IPS-15b (cell line): ENCODE measurements at regions not wholly inside any gene's neighbourhood (a gene's known extent, or its start where the extent isn't known, plus 50 kb on each side); places are given as distances from the start of the nearest gene placed in this dataset.

ENCODE experiments used
- H3K27me3 ChIP-seq: one replicate; pipeline ENCODE4 v1.6.1; 2013; ENCODE audit warnings: low read length; ENCODE audit not compliant: control insufficient read depth, insufficient read depth
- H3K36me3 ChIP-seq: one replicate; pipeline ENCODE4 v1.6.1; 2013; ENCODE audit warnings: low read length; ENCODE audit not compliant: control insufficient read depth, insufficient read depth
- H3K4me1 ChIP-seq: one replicate; pipeline ENCODE4 v1.6.1; 2013; ENCODE audit warnings: mild to moderate bottlenecking, low read length; ENCODE audit not compliant: control insufficient read depth, insufficient read depth
- H3K4me3 ChIP-seq: one replicate; pipeline ENCODE4 v1.5.1; 2013; ENCODE audit warnings: low read depth, low read length
- H3K9ac ChIP-seq: one replicate; pipeline ENCODE4 v1.6.1; 2013; ENCODE audit warnings: low read depth, mild to moderate bottlenecking, low read length
- H3K9me3 ChIP-seq: one replicate; pipeline ENCODE4 v1.6.1; 2013; ENCODE audit warnings: mild to moderate bottlenecking, low read length; ENCODE audit not compliant: control insufficient read depth, insufficient read depth

GRCh38 chr3:117666812-117667211 lies 957.2 kb downstream of the TUSC7 start:
- Histone ChIP-seq H3K4me3 (no peak overlapping the region), H3K36me3 (no peaks in the 10 kb centered on the region), H3K9me3 (no peaks in the 10 kb centered on the region), H3K27me3 (no peaks in the 10 kb centered on the region), H3K9ac (no peak overlapping the region), H3K4me1 (peaks cover 2% of the 10 kb centered on the region)

- Histone ChIP-seq H3K4me1 (peaks cover 2% of the 10 kb centered on the region), H3K9ac (no peak overlapping the region), H3K4me3 (no peak overlapping the region), H3K36me3 (no peaks in the 10 kb centered on the region), H3K27me3 (no peaks in the 10 kb centered on the region), H3K9me3 (no peaks in the 10 kb centered on the region)
These were observed 960.2 kb downstream of the TUSC7 start for GRCh38 chr3:117669774-117670173.

DNA sequence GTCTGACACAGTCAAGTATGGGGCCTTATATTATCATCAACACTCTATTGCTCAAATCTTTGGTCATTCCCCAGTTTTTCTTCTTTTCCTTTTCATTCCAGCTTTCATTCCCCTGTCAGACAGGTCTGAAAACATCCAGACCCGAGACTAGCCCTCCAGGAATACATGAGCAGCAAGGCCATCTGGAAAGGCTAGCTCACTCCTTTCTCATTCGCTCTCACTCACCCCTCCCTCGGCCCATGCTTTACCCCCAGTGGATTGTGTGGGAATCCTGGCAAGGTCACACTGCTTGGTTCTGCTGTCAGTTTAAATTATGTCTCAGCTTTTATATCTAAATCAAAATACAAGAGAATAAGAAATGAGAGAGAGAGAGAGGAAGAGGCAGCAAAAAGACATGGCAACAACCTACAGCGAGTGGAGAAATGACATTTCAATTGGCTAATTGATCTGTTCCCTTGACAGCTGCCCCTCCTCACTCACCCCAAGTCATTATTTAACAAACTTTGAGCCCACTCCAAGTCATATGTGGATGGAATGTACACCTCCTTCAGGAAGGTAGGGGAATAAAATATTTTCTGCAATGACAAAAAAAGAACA lies 962.2 kb downstream of the TUSC7 start:
- Histone ChIP-seq H3K27me3 (no peaks in the 10 kb centered on the region), H3K4me1 (no peaks in the 10 kb centered on the region), H3K4me3 (no peak overlapping the region), H3K36me3 (no peaks in the 10 kb centered on the region), H3K9ac (no peak overlapping the region), H3K9me3 (no peaks in the 10 kb centered on the region)

DNA sequence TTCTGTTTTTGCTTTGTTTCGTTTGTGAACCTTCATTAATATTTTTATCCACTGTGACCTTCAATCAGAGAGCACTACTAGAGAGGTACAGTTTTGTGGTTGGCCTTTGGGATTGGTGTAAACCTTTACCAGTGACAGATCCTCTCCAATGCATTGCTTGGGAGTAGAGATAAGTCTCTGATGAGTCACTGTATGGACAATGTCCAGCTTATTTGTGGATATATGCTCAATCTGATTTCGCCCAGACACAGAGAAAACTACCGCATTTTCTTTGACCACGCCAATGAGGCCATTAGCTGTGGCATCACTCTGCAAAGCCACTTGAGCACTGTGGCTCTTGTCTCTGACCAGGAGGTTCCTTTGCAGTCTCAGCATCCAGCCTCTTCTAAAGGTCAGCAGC lies 964.7 kb downstream of the TUSC7 start:
- no peak overlapping the region for H3K4me3 ChIP-seq
- H3K36me3 ChIP-seq, result no peaks in the 10 kb centered on the region
- no peaks in the 10 kb centered on the region for H3K4me1 ChIP-seq
- no peak overlapping the region for H3K9ac ChIP-seq
- no peaks in the 10 kb centered on the region for H3K27me3 ChIP-seq
- no peaks in the 10 kb centered on the region for H3K9me3 ChIP-seq

DNA sequence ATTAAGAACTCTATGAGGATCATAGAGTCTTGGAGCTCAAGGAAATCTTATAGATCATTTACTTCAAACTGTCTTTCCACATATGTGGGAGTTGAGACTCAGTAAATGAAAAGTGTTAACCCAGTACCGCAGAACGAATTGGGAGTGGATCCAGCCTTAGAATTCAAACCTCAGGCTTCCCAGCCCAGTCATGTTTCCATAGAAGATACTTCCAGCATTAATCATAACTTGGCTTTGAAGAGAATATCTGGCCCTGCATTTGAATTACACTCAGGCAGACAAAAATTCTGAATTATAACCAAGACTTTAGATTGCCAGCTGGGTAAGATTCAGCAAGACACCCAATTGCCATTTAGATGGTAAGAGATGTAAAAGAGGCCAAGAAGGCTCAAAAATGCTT lies 972.0 kb downstream of the TUSC7 start:
- H3K36me3 ChIP-seq, result no peaks in the 10 kb centered on the region
- H3K9me3 ChIP-seq, result no peaks in the 10 kb centered on the region
- H3K9ac ChIP-seq, result no peak overlapping the region
- H3K4me1 ChIP-seq, result no peaks in the 10 kb centered on the region
- H3K4me3 ChIP-seq, result no peak overlapping the region
- no peaks in the 10 kb centered on the region for H3K27me3 ChIP-seq

DNA sequence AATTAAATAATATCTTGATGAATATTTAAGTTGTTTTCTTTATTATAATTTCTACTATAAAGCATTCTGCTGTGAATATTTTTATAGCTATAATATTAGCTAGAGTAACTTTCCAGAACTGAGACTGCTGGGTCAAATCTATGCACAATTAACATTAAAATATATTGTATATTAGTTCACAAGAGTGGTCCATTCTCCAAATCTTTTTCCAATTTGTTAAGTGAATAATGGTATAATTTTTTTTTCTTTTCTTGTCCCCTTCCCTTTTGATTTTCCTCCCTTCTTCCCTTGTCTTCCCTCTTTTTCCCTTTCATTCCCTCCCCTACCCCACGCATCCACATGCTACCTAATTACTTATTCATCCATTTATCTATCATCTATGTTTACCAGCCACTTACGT lies 977.5 kb downstream of the TUSC7 start:
- no peak overlapping the region for H3K4me3 ChIP-seq
- no peaks in the 10 kb centered on the region for H3K4me1 ChIP-seq
- no peaks in the 10 kb centered on the region for H3K9me3 ChIP-seq
- no peak overlapping the region for H3K9ac ChIP-seq
- H3K36me3 ChIP-seq, result no peaks in the 10 kb centered on the region
- no peaks in the 10 kb centered on the region for H3K27me3 ChIP-seq

- Histone ChIP-seq H3K9ac (no peak overlapping the region), H3K27me3 (no peaks in the 10 kb centered on the region), H3K4me1 (no peaks in the 10 kb centered on the region), H3K4me3 (no peak overlapping the region), H3K36me3 (no peaks in the 10 kb centered on the region), H3K9me3 (no peaks in the 10 kb centered on the region)
These were observed 979.0 kb downstream of the TUSC7 start for GRCh38 chr3:117688583-117688982.

GRCh38 chr3:117691526-117691925 lies 981.9 kb downstream of the TUSC7 start:
- no peaks in the 10 kb centered on the region for H3K4me1 ChIP-seq
- H3K27me3 ChIP-seq, result no peaks in the 10 kb centered on the region
- no peaks in the 10 kb centered on the region for H3K9me3 ChIP-seq
- H3K4me3 ChIP-seq, result no peak overlapping the region
- H3K9ac ChIP-seq, result no peak overlapping the region
- H3K36me3 ChIP-seq, result no peaks in the 10 kb centered on the region

- no peak overlapping the region for H3K4me3 ChIP-seq
- H3K27me3 ChIP-seq, result no peaks in the 10 kb centered on the region
- H3K9ac ChIP-seq, result no peak overlapping the region
- no peaks in the 10 kb centered on the region for H3K9me3 ChIP-seq
- H3K36me3 ChIP-seq, result no peaks in the 10 kb centered on the region
- H3K4me1 ChIP-seq, result no peaks in the 10 kb centered on the region
These were observed 982.9 kb downstream of the TUSC7 start for GRCh38 chr3:117692416-117692995.

- Histone ChIP-seq H3K4me3 (no peak overlapping the region), H3K9me3 (no peaks in the 10 kb centered on the region), H3K27me3 (no peaks in the 10 kb centered on the region), H3K36me3 (no peaks in the 10 kb centered on the region), H3K9ac (no peak overlapping the region), H3K4me1 (no peaks in the 10 kb centered on the region)
These were observed 985.7 kb downstream of the TUSC7 start for GRCh38 chr3:117695321-117695720.

DNA sequence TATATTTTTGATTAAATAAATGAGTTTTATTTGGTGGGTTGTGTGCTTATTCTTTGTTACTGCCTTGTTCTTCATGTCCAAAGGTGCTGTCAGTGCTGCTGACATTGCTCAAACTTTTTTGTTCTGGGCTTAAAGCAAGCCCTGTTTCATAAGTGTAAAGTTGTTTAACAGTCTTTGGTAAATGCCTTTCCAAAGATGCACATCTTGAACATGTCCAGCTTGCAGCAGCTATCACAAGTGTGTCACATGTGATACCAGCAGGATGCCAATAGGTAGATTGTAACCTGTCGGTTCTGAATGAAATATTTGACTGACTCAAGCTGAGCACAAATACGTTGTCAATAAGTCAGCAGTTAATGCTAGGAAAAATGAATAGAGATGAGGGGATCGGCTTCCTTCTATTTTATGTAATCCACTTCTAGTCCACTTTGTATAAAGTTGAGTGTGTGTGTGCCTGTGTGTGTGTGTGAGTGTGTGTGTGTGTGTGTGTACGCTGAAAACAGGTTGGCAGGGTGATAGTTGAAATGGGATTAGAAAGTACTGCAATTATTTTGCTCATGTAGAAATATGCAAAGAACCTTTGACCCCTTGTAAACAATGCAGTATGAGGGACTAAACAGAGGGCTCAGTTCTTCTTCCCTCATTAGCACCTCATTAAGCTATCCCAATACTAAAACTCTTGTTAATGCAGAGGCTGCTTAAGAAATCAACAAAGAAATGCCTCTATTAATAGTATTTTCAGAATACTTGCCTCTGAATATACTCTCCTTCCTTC lies 986.5 kb downstream of the TUSC7 start:
- Histone ChIP-seq H3K4me3 (no peak overlapping the region), H3K27me3 (no peaks in the 10 kb centered on the region), H3K36me3 (no peaks in the 10 kb centered on the region), H3K9ac (no peak overlapping the region), H3K4me1 (no peaks in the 10 kb centered on the region), H3K9me3 (no peaks in the 10 kb centered on the region)

DNA sequence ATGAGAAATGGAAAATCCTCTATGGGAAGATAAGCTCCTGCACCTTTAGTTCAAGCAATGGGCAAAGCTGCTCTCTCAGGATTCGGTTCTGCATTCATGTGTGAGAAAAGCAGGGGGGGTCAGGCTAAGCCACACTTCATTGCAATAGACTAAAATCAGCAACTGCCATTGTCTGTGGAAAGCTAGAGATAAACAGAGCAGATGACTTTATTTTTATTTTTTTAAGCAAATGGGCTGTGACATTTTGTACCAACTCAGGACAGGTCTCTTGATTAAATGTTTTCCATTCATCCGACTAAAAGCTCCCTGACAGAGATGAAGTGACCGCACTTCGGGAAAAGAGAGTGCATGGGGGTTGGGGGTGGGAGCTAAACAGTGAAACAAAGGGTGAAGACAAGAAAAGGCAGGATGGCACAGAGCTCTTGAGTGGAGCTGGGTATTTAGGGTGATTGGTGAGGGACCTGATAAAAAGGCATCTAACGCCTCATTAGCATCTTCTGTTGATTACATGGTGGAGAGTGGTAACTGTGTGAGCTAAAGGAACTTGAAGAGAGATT lies 987.4 kb downstream of the TUSC7 start:
- no peaks in the 10 kb centered on the region for H3K27me3 ChIP-seq
- no peaks in the 10 kb centered on the region for H3K36me3 ChIP-seq
- no peaks in the 10 kb centered on the region for H3K4me1 ChIP-seq
- H3K4me3 ChIP-seq, result no peak overlapping the region
- H3K9me3 ChIP-seq, result no peaks in the 10 kb centered on the region
- H3K9ac ChIP-seq, result no peak overlapping the region
